Esophagus muscularis mucosa (tissue), 4 donors: ENCODE measurements at regions not wholly inside any gene's neighbourhood (a gene's known extent, or its start where the extent isn't known, plus 50 kb on each side); places are given as distances from the start of the nearest gene placed in this dataset.

Experiments used
- DNase-seq: peaks from one replicate; pipeline ENCODE4 v3.0.0-alpha.2; 2017; ENCODE audit errors: extremely low spot score
- H3K27ac ChIP-seq, 4 donors: fragments of 200-600 bp; sonication (generic); replicated peaks in 1 of 4; 1 replicate in 3 of 4; 2 replicates in 1 of 4; pipeline ENCODE4 v1.5.1; 2016 to 2019; ENCODE audit warnings: mild to moderate bottlenecking in 1 of 4
- H3K27me3 ChIP-seq, 4 donors: fragments of 200-600 bp; sonication (generic); one replicate each; pipeline versions ENCODE4 v1.5.1 to v1.6.0; 2016 to 2019
- H3K36me3 ChIP-seq, 4 donors: fragments of 200-600 bp; sonication (generic); one replicate each; pipeline ENCODE4 v1.5.1; 2016 to 2019
- H3K4me1 ChIP-seq, 4 donors: fragments of 200-600 bp; sonication (generic); one replicate each; pipeline ENCODE4 v1.5.1; 2016 to 2019
- H3K4me3 ChIP-seq, 4 donors: fragments of 200-600 bp; sonication (generic); 1 replicate in 2 of 4; 2 replicates in 2 of 4; pipeline ENCODE4 v1.5.1; 2016 to 2019; ENCODE audit warnings: mild to moderate bottlenecking in 4 of 4, moderate library complexity in 1 of 4
- H3K9me3 ChIP-seq, 4 donors: fragments of 200-600 bp; sonication (generic); 1 replicate in 3 of 4; 2 replicates in 1 of 4; pipeline ENCODE4 v1.5.1; 2016 to 2019
- CTCF ChIP-seq, 3 experiments: fragments of 200-600 bp in 2 of 3; fragments of 450-650 bp in 1 of 3; sonication (generic) in 2 of 3; IDR thresholded peaks; one replicate each; pipeline ENCODE4 v1.5.1; 2017 to 2019; ENCODE audit warnings: antibody characterized with exemption in 3 of 3, mild to moderate bottlenecking in 2 of 3, moderate library complexity in 1 of 3
- EP300 ChIP-seq: sonication (generic); formaldehyde crosslinking; IDR thresholded peaks from one replicate; pipeline ENCODE4 v1.6.1; 2017; ENCODE audit warnings: antibody characterized with exemption
- POLR2A ChIP-seq: fragments of 450-650 bp; IDR thresholded peaks from one replicate; pipeline ENCODE4 v1.6.1; 2017; ENCODE audit warnings: antibody characterized with exemption, moderate library complexity, mild to moderate bottlenecking, low read depth
- POLR2AphosphoS5 ChIP-seq, 2 donors: sonication (generic); formaldehyde crosslinking; IDR thresholded peaks; one replicate each; pipeline ENCODE4 v1.6.1; 2017; ENCODE audit warnings: antibody characterized with exemption in 2 of 2
- WGBS: methylation state at CpG from one replicate; pipeline ENCODE4 v1.1.5; 2018; 5-methylcytosine and 5-hydroxymethylcytosine counted together
- intact Hi-C: fragments of 100-400 bp; cut with DNase I; formaldehyde crosslinking; loops from one replicate; pipeline ENCODE4 v1.15.1; 2023

GRCh38 chr2:117339980-117340379, 474.5 kb upstream of the DDX18 start:
- TF ChIP-seq EP300 (no peak), POLR2A (no peak), CTCF (IDR thresholded peaks at IDR 0.05) (no peak), POLR2AphosphoS5 (IDR thresholded peaks at IDR 0.05) (no peak)
- no peaks in the 10 kb centered on the region for H3K36me3 ChIP-seq
- no peak for DNase-seq
- no peaks in the 10 kb centered on the region for H3K27me3 ChIP-seq
- no peak overlapping the region for H3K27ac ChIP-seq
- no peaks in the 10 kb centered on the region for H3K4me1 ChIP-seq
- no peak overlapping the region for H3K4me3 ChIP-seq
- no peaks in the 10 kb centered on the region for H3K9me3 ChIP-seq
- WGBS = 81% methylated on average over 3 of the region's 3 CpGs
- intact Hi-C loops = no loop called here

GRCh38 chr2:117341690-117342089, 472.8 kb upstream of the DDX18 start:
- no peaks in the 10 kb centered on the region for H3K36me3 ChIP-seq
- no peak overlapping the region for H3K27ac ChIP-seq
- H3K4me3 ChIP-seq = no peak overlapping the region
- no peak for TF ChIP-seq EP300
- TF ChIP-seq POLR2AphosphoS5 (IDR thresholded peaks at IDR 0.05) = no peak
- TF ChIP-seq POLR2A = no peak
- no peak for TF ChIP-seq CTCF (IDR thresholded peaks at IDR 0.05)
- intact Hi-C loops = no loop called here
- no peaks in the 10 kb centered on the region for H3K27me3 ChIP-seq
- H3K4me1 ChIP-seq = no peaks in the 10 kb centered on the region
- no peaks in the 10 kb centered on the region for H3K9me3 ChIP-seq
- DNase-seq = no peak
- WGBS = 79% methylated on average over 5 of the region's 5 CpGs

GRCh38 chr2:117342415-117342814, 472.1 kb upstream of the DDX18 start:
- Histone ChIP-seq H3K27me3 (no peaks in the 10 kb centered on the region), H3K9me3 (no peaks in the 10 kb centered on the region), H3K36me3 (no peaks in the 10 kb centered on the region), H3K4me3 (no peak overlapping the region), H3K27ac (no peak overlapping the region), H3K4me1 (no peaks in the 10 kb centered on the region)
- TF ChIP-seq POLR2AphosphoS5 (IDR thresholded peaks at IDR 0.05) = no peak
- no peak for TF ChIP-seq POLR2A
- TF ChIP-seq EP300 = no peak
- TF ChIP-seq CTCF (IDR thresholded peaks at IDR 0.05) = no peak
- DNase-seq = no peak
- intact Hi-C loops = no loop called here

GRCh38 chr2:117349687-117350086, 464.8 kb upstream of the DDX18 start:
- TF ChIP-seq EP300 = no peak
- no peak for TF ChIP-seq POLR2AphosphoS5 (IDR thresholded peaks at IDR 0.05)
- TF ChIP-seq POLR2A = no peak
- TF ChIP-seq CTCF (IDR thresholded peaks at IDR 0.05) = no peak

GRCh38 chr2:117351396-117351795, 463.1 kb upstream of the DDX18 start:
- intact Hi-C loops = no loop called here
- TF ChIP-seq CTCF (IDR thresholded peaks at IDR 0.05) (no peak), EP300 (no peak), POLR2A (no peak), POLR2AphosphoS5 (IDR thresholded peaks at IDR 0.05) (no peak)
- no peaks in the 10 kb centered on the region for H3K4me1 ChIP-seq
- no peaks in the 10 kb centered on the region for H3K27me3 ChIP-seq
- no peaks in the 10 kb centered on the region for H3K9me3 ChIP-seq
- WGBS = 79% methylated on average over 4 of the region's 4 CpGs
- H3K27ac ChIP-seq = no peak overlapping the region
- DNase-seq = no peak
- H3K36me3 ChIP-seq = no peaks in the 10 kb centered on the region
- H3K4me3 ChIP-seq = no peak overlapping the region

More at GRCh38 chr2:117349687-117350086, 464.8 kb upstream of the DDX18 start:
- Histone ChIP-seq H3K27me3 (no peaks in the 10 kb centered on the region), H3K27ac (no peak overlapping the region), H3K4me1 (no peaks in the 10 kb centered on the region), H3K4me3 (no peak overlapping the region), H3K9me3 (no peaks in the 10 kb centered on the region), H3K36me3 (no peaks in the 10 kb centered on the region)
- intact Hi-C loops = no loop called here
- no peak for DNase-seq
- 59% methylated on average over 4 of the region's 4 CpGs for WGBS
